IMR-90 (cell line): ENCODE measurements at regions not wholly inside any gene's neighbourhood (a gene's known extent, or its start where the extent isn't known, plus 50 kb on each side); places are given as distances from the start of the nearest gene placed in this dataset.

ENCODE experiments used
- ATAC-seq: fragments of 200-7000 bp; cut with Tn5 transposase; 2 replicates; pipeline ENCODE4 v1.9.1; 2020; ENCODE audit warnings: low read depth, mild to moderate bottlenecking, moderate library complexity
- BruUV-seq: library from RNA; stranded (reverse); fragments of 400-500 nt; replicated peaks from 2 replicates; lab custom pipeline; 2021; lab: Mats Ljungman, UMichigan
- CTCF ChIA-PET: fragments of 300-600 bp; formaldehyde crosslinking; extraction: SDS; loops from one replicate; lab custom pipeline; 2021; ENCODE audit warnings: antibody characterized with exemption; lab: Yijun Ruan, JAX
- POLR2A ChIA-PET: fragments of 300-600 bp; sonication (Branson Sonifier 250); formaldehyde crosslinking; loops from one replicate; lab custom pipeline; 2022; ENCODE audit warnings: antibody characterized with exemption; ENCODE audit not compliant: unreplicated experiment; lab: Charles Lee
- DNase-seq: peaks from one replicate; pipeline ENCODE4 v3.0.0; 2013
- H2AFZ ChIP-seq: replicated peaks from 2 replicates; pipeline ENCODE3; 2013; ENCODE audit warnings: low read length, mild to moderate bottlenecking; ENCODE audit not compliant: poor library complexity
- H2AK5ac ChIP-seq: 2 replicates; pipeline ENCODE4 v1.6.1; 2013; ENCODE audit warnings: low read depth, low read length, inconsistent platforms
- H2AK9ac ChIP-seq: replicated peaks from 2 replicates; pipeline ENCODE3; 2013; ENCODE audit warnings: mild to moderate bottlenecking, low read depth, low read length, moderate library complexity; ENCODE audit not compliant: poor library complexity
- H2BK120ac ChIP-seq: 2 replicates; pipeline ENCODE4 v1.6.1; 2013; ENCODE audit warnings: low read depth, low read length, inconsistent platforms
- H2BK15ac ChIP-seq: 3 replicates; pipeline ENCODE4 v1.6.1; 2013; ENCODE audit warnings: low read depth, low read length, inconsistent platforms
- H2BK20ac ChIP-seq: 2 replicates; pipeline ENCODE4 v1.6.1; 2013; ENCODE audit warnings: low read depth, mild to moderate bottlenecking, inconsistent platforms, low read length, moderate library complexity
- H2BK5ac ChIP-seq: 2 replicates; pipeline ENCODE4 v1.6.1; 2013; ENCODE audit warnings: mild to moderate bottlenecking, low read depth, low read length, inconsistent platforms; ENCODE audit not compliant: poor library complexity, severe bottlenecking
- H3K14ac ChIP-seq: replicated peaks from 2 replicates; pipeline ENCODE4 v1.6.1; 2013; ENCODE audit warnings: low read depth, low read length, inconsistent platforms
- H3K18ac ChIP-seq: 2 replicates; pipeline ENCODE4 v1.6.1; 2013; ENCODE audit warnings: low read depth, low read length, control low read depth
- H3K23ac ChIP-seq: 2 replicates; pipeline ENCODE4 v1.6.1; 2013; ENCODE audit warnings: low read depth, low read length, inconsistent platforms
- H3K27ac ChIP-seq: 2 replicates; pipeline ENCODE4 v1.5.1; 2013; ENCODE audit warnings: mild to moderate bottlenecking, control low read depth, low read length; ENCODE audit not compliant: insufficient read depth
- H3K27me3 ChIP-seq: 2 replicates; pipeline ENCODE4 v1.6.1; 2013; ENCODE audit warnings: low read length; ENCODE audit not compliant: control insufficient read depth, insufficient read depth
- H3K36me3 ChIP-seq: 2 replicates; pipeline ENCODE4 v1.6.1; 2013; ENCODE audit warnings: low read length, mixed read lengths; ENCODE audit not compliant: control insufficient read depth, insufficient read depth
- H3K4ac ChIP-seq: 2 replicates; pipeline ENCODE4 v1.6.1; 2013; ENCODE audit warnings: low read depth, low read length, inconsistent platforms
- H3K4me1 ChIP-seq: 2 replicates; pipeline ENCODE4 v1.6.1; 2013; ENCODE audit warnings: low read length, mixed read lengths; ENCODE audit not compliant: control insufficient read depth, insufficient read depth
- H3K4me2 ChIP-seq: 2 replicates; pipeline ENCODE4 v1.6.1; 2013; ENCODE audit warnings: low read depth, mild to moderate bottlenecking, control low read depth, low read length, moderate library complexity
- H3K4me3 ChIP-seq: 2 replicates; pipeline ENCODE4 v1.5.1; 2013; ENCODE audit warnings: low read depth, mild to moderate bottlenecking, control low read depth, low read length, moderate library complexity; ENCODE audit not compliant: insufficient read depth
- H3K56ac ChIP-seq: 2 replicates; pipeline ENCODE4 v1.6.1; 2013; ENCODE audit warnings: low read length, inconsistent platforms; ENCODE audit not compliant: insufficient read depth; ENCODE audit errors: extremely low read depth
- H3K79me1 ChIP-seq, 2 experiments: 2 replicates each; pipeline ENCODE4 v1.6.1; 2013; ENCODE audit warnings: low read length in 2 of 2, inconsistent platforms in 1 of 2, low read depth in 1 of 2
- H3K9ac ChIP-seq: 2 replicates; pipeline ENCODE4 v1.6.1; 2013; ENCODE audit warnings: low read depth, low read length, control low read depth
- H3K9me1 ChIP-seq: 2 replicates; pipeline ENCODE4 v1.6.1; 2013; ENCODE audit warnings: low read length, inconsistent platforms; ENCODE audit not compliant: insufficient read depth
- H3K9me3 ChIP-seq: 2 replicates; pipeline ENCODE4 v1.6.1; 2013; ENCODE audit warnings: low read length; ENCODE audit not compliant: control insufficient read depth, insufficient read depth
- H4K20me1 ChIP-seq: 2 replicates; pipeline ENCODE4 v1.6.1; 2013; ENCODE audit warnings: low read length, inconsistent platforms; ENCODE audit not compliant: insufficient read depth
- H4K5ac ChIP-seq: 2 replicates; pipeline ENCODE4 v1.6.1; 2013; ENCODE audit warnings: mild to moderate bottlenecking, low read depth, low read length, control low read depth
- H4K8ac ChIP-seq, 2 experiments: 2 replicates each; pipeline ENCODE4 v1.6.1; 2013; ENCODE audit warnings: low read depth in 2 of 2, low read length in 2 of 2, control low read depth in 1 of 2, inconsistent platforms in 1 of 2
- H4K91ac ChIP-seq: 2 replicates; pipeline ENCODE4 v1.6.1; 2013; ENCODE audit warnings: low read depth, low read length, inconsistent platforms; ENCODE audit not compliant: insufficient read depth
- BHLHE40 ChIP-seq: fragments of 150-350 bp; IDR thresholded peaks from 2 replicates; pipeline ENCODE4 v1.6.1; 2016; ENCODE audit warnings: mild to moderate bottlenecking, low read depth, low read length
- CEBPB ChIP-seq: IDR thresholded peaks from 2 replicates; pipeline ENCODE4 v1.6.1; 2012; ENCODE audit warnings: low read depth, low read length, improper control_type of control experiment
- CHD1 ChIP-seq: IDR thresholded peaks from 2 replicates; pipeline ENCODE4 v1.6.1; 2012; ENCODE audit warnings: low read depth, low read length, improper control_type of control experiment
- FOS ChIP-seq: fragments of 150-350 bp; IDR thresholded peaks from 2 replicates; pipeline ENCODE4 v1.6.1; 2016; ENCODE audit warnings: low read depth, low read length
- MAFK ChIP-seq: IDR thresholded peaks from 2 replicates; pipeline ENCODE4 v1.6.1; 2012; ENCODE audit warnings: low read depth, low read length, improper control_type of control experiment
- MAZ ChIP-seq: IDR thresholded peaks from 2 replicates; pipeline ENCODE4 v1.6.1; 2012; ENCODE audit warnings: low read depth, mild to moderate bottlenecking, low read length, improper control_type of control experiment, moderate library complexity, borderline replicate concordance
- MXI1 ChIP-seq: IDR thresholded peaks from 2 replicates; pipeline ENCODE4 v1.6.1; 2012; ENCODE audit warnings: low read depth, mild to moderate bottlenecking, low read length, moderate library complexity, borderline replicate concordance
- POLR2A ChIP-seq: IDR thresholded peaks from 2 replicates; pipeline ENCODE4 v1.6.1; 2012; ENCODE audit warnings: mild to moderate bottlenecking, low read depth, low read length
- RAD21 ChIP-seq: IDR thresholded peaks from 2 replicates; pipeline ENCODE4 v1.6.1; 2012; ENCODE audit warnings: low read length, improper control_type of control experiment
- RFX5 ChIP-seq: IDR thresholded peaks from 2 replicates; pipeline ENCODE4 v1.8.0; 2012; ENCODE audit warnings: low read depth, mild to moderate bottlenecking, low read length, moderate library complexity
- SMC3 ChIP-seq: fragments of 150-350 bp; IDR thresholded peaks from 2 replicates; pipeline ENCODE4 v1.6.1; 2016; ENCODE audit warnings: low read depth, mild to moderate bottlenecking, antibody characterized with exemption, low read length, moderate library complexity
- WGBS, 2 experiments: methylation state at CpG; one replicate each; pipeline versions ENCODE4 v1.1.5 to v1.1.7; 2013; ENCODE audit warnings: missing lambda C conversion rate in 2 of 2; ENCODE audit not compliant: insufficient read length in 1 of 2; ENCODE audit errors: extremely low coverage in 2 of 2; 5-methylcytosine and 5-hydroxymethylcytosine counted together
- dilution Hi-C: fragments of 300-500 bp; cut with HindIII; formaldehyde crosslinking; loops from one replicate; pipeline ENCODE4 v1.14.3; 2018; ENCODE audit warnings: low sequenced_read_pairs; ENCODE audit not compliant: unreplicated experiment
- in situ Hi-C: fragments of 300-500 bp; cut with MboI; formaldehyde crosslinking; loops from 3 replicates; pipeline ENCODE4 v1.14.3; 2019; ENCODE audit warnings: low sequenced_read_pairs, inconsistent platforms, mixed read lengths
- intact Hi-C: fragments of 100-400 bp; cut with micrococcal nuclease; formaldehyde crosslinking; loops from 2 replicates; pipeline ENCODE4 v1.10.0; 2022
- TF ChIP-seq, protein P1 (sequence below): fragments of 150-350 bp; IDR thresholded peaks from 2 replicates; pipeline ENCODE4 v1.6.1; 2017; ENCODE audit warnings: mild to moderate bottlenecking, antibody characterized with exemption, low read length, low read depth
- TF ChIP-seq, protein P2 (sequence below): conservative IDR thresholded peaks from 2 replicates; pipeline ENCODE4 v1.5.1; 2012; ENCODE audit warnings: mild to moderate bottlenecking, low read depth, low read length, improper control_type of control experiment

DNA sequence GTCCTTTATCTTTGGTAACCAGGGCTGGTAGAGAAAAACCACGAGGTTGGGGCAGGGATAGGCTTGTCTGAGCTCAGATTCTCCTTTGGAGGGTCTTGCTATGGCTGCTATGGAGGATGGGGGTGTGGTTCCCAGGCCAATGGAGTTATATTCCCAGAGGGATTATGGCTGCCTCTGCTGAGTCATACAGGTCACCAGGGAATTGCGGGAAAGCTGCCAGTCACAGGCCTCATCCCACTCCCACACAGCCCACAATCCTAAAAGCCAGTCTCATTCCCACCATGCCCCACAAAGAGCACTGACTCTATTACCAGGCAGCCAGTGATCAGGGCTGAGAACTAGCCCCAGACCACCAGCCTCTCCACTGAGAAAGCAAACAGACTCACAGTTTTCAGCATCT lies 316.6 kb upstream of the TMEM229A start:
- in situ Hi-C loops, result no loop called here
- H2BK5ac ChIP-seq, result no peak overlapping the region
- H3K9me3 ChIP-seq, result no peaks in the 10 kb centered on the region
- no TSS peak for BruUV-seq
- TF ChIP-seq CEBPB (no peak), POLR2A (no peak), RAD21 (no peak), CHD1 (no peak), MAZ (no peak), MAFK (no peak), FOS (no peak), BHLHE40 (no peak), SMC3 (no peak), MXI1 (no peak), RFX5 (no peak)
- TF ChIP-seq, protein P1, sequence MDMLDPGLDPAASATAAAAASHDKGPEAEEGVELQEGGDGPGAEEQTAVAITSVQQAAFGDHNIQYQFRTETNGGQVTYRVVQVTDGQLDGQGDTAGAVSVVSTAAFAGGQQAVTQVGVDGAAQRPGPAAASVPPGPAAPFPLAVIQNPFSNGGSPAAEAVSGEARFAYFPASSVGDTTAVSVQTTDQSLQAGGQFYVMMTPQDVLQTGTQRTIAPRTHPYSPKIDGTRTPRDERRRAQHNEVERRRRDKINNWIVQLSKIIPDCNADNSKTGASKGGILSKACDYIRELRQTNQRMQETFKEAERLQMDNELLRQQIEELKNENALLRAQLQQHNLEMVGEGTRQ, result no peak
- TF ChIP-seq, protein P2, sequence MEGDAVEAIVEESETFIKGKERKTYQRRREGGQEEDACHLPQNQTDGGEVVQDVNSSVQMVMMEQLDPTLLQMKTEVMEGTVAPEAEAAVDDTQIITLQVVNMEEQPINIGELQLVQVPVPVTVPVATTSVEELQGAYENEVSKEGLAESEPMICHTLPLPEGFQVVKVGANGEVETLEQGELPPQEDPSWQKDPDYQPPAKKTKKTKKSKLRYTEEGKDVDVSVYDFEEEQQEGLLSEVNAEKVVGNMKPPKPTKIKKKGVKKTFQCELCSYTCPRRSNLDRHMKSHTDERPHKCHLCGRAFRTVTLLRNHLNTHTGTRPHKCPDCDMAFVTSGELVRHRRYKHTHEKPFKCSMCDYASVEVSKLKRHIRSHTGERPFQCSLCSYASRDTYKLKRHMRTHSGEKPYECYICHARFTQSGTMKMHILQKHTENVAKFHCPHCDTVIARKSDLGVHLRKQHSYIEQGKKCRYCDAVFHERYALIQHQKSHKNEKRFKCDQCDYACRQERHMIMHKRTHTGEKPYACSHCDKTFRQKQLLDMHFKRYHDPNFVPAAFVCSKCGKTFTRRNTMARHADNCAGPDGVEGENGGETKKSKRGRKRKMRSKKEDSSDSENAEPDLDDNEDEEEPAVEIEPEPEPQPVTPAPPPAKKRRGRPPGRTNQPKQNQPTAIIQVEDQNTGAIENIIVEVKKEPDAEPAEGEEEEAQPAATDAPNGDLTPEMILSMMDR, result no peak
- no peak overlapping the region for H4K5ac ChIP-seq
- no peak overlapping the region for H3K4ac ChIP-seq
- no CpG with 5 or more reads among the region's 2 CpGs for WGBS, 2 experiments
- no peak overlapping the region for H3K4me3 ChIP-seq
- H3K14ac ChIP-seq, result no peak overlapping the region
- H2AK9ac ChIP-seq, result no peak overlapping the region
- no peak overlapping the region for H2BK20ac ChIP-seq
- H2BK15ac ChIP-seq, result no peak overlapping the region
- no peaks in the 10 kb centered on the region for H3K4me1 ChIP-seq
- no peak overlapping the region for H2AFZ ChIP-seq
- H3K36me3 ChIP-seq, result no peaks in the 10 kb centered on the region
- no peaks in the 10 kb centered on the region for H3K79me1 ChIP-seq
- ATAC-seq, result no peak
- H3K18ac ChIP-seq, result no peak overlapping the region
- intact Hi-C loops, result no loop called here
- H4K91ac ChIP-seq, result no peak overlapping the region
- H4K8ac ChIP-seq, result no peak overlapping the region
- no peak overlapping the region for H3K4me2 ChIP-seq
- dilution Hi-C loops, result no loop called here
- H3K9ac ChIP-seq, result no peak overlapping the region
- DNase-seq, result no peak
- H2AK5ac ChIP-seq, result no peak overlapping the region
- H3K23ac ChIP-seq, result no peak overlapping the region
- no peak overlapping the region for H3K56ac ChIP-seq
- no peaks in the 10 kb centered on the region for H4K20me1 ChIP-seq
- H2BK120ac ChIP-seq, result no peak overlapping the region
- H3K27ac ChIP-seq, result no peak overlapping the region
- POLR2A ChIA-PET, result no interaction called here
- CTCF ChIA-PET, result no interaction called here
- no peaks in the 10 kb centered on the region for H3K27me3 ChIP-seq
- H3K9me1 ChIP-seq, result no peaks in the 10 kb centered on the region
